ENCODE measurements at regions not wholly inside any gene's neighbourhood (a gene's known extent, or its start where the extent isn't known, plus 50 kb on each side); places are given as distances from the start of the nearest gene placed in this dataset.

GRCh38 chr11:87454241-87454640 lies 416.5 kb downstream of the TMEM135 start:
- TF ChIP-seq REST (IDR thresholded peaks at IDR 0.05; ENCODE audit: unreplicated experiment) (no peak), CTCF (conservative IDR thresholded peaks at IDR 0.05; ENCODE audit: low read depth in 2 of 2) (no peak)

Data from GM23338 (cell line).